Colonic mucosa (tissue), 4 donors: ENCODE measurements at regions not wholly inside any gene's neighbourhood (a gene's known extent, or its start where the extent isn't known, plus 50 kb on each side); places are given as distances from the start of the nearest gene placed in this dataset.
"Not testable (repeated sequence)": the region's sequence is repeated elsewhere in the genome, so short reads cannot be mapped to it uniquely, and the experiment has no call there.

ENCODE experiments used
- DNase-seq: peaks from one replicate; pipeline ENCODE4 v3.0.0-alpha.2; 2020
- H3K27ac ChIP-seq: fragments of 200-600 bp; one replicate; pipeline ENCODE4 v1.8.0; 2021
- H3K27me3 ChIP-seq: fragments of 200-600 bp; one replicate; pipeline ENCODE4 v1.8.0; 2021
- H3K36me3 ChIP-seq: fragments of 200-600 bp; one replicate; pipeline ENCODE4 v1.8.0; 2021
- H3K4me1 ChIP-seq: fragments of 200-600 bp; one replicate; pipeline ENCODE4 v1.8.0; 2021; ENCODE audit warnings: mild to moderate bottlenecking
- H3K4me3 ChIP-seq: fragments of 200-600 bp; one replicate; pipeline ENCODE4 v1.8.0; 2021
- H3K9ac ChIP-seq, 2 donors: one replicate each; pipeline ENCODE4 v1.7.0; 2013; ENCODE audit warnings: control low read depth in 2 of 2, low read depth in 2 of 2, low read length in 2 of 2
- H3K9me3 ChIP-seq: fragments of 200-600 bp; one replicate; pipeline ENCODE4 v1.8.0; 2021
- intact Hi-C: fragments of 100-400 bp; cut with DNase I; formaldehyde crosslinking; loops from one replicate; pipeline ENCODE4 v1.14.1; 2022
- TF ChIP-seq, protein P1 (sequence below): fragments of 200-600 bp; IDR thresholded peaks from one replicate; pipeline ENCODE4 v1.8.0; 2022; ENCODE audit warnings: antibody characterized with exemption, mild to moderate bottlenecking
- donor health status: healthy.
- donor health status: DM: no; HTN: no; CAD: no.
- donor health status: DM: no; HTN: no; CAD: no.

- no peaks in the 10 kb centered on the region for H3K36me3 ChIP-seq
- no peak overlapping the region for H3K9ac ChIP-seq
- H3K4me3 ChIP-seq, result no peak overlapping the region
- H3K27ac ChIP-seq, result no peak overlapping the region
- no peaks in the 10 kb centered on the region for H3K4me1 ChIP-seq
- intact Hi-C loops, result no loop called here
- TF ChIP-seq, protein P1, sequence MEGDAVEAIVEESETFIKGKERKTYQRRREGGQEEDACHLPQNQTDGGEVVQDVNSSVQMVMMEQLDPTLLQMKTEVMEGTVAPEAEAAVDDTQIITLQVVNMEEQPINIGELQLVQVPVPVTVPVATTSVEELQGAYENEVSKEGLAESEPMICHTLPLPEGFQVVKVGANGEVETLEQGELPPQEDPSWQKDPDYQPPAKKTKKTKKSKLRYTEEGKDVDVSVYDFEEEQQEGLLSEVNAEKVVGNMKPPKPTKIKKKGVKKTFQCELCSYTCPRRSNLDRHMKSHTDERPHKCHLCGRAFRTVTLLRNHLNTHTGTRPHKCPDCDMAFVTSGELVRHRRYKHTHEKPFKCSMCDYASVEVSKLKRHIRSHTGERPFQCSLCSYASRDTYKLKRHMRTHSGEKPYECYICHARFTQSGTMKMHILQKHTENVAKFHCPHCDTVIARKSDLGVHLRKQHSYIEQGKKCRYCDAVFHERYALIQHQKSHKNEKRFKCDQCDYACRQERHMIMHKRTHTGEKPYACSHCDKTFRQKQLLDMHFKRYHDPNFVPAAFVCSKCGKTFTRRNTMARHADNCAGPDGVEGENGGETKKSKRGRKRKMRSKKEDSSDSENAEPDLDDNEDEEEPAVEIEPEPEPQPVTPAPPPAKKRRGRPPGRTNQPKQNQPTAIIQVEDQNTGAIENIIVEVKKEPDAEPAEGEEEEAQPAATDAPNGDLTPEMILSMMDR, result no peak
- no peak for DNase-seq
- H3K9me3 ChIP-seq, result no peaks in the 10 kb centered on the region
- H3K27me3 ChIP-seq, result no peaks in the 10 kb centered on the region
Observed at GRCh38 chr9:6113312-6113711, 97.9 kb upstream of the RANBP6 start.

DNA sequence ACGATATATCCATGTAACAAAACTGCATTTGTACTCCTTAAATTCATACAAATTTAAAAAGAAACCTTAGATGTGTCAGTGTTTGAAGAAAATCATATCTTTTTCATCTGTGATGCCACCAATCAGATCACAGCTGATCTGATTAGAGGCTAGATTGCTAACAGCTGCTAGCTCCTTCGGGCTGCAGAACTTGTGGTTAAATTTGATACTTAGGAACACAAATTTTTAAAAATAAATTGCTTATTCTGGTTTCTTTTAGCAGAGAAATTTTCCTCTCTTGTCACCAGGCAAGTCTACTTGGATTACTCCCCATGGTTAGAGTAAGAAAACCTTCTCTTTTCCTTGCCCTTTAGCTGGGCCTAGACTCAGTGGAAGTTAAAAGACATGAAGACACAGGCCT is 94.6 kb upstream of the RANBP6 start:
- TF ChIP-seq, protein P1, result no peak
- Histone ChIP-seq H3K9me3 (no peaks in the 10 kb centered on the region), H3K27ac (no peak overlapping the region), H3K4me3 (no peak overlapping the region), H3K36me3 (no peaks in the 10 kb centered on the region), H3K27me3 (no peaks in the 10 kb centered on the region), H3K4me1 (no peaks in the 10 kb centered on the region), H3K9ac (no peak overlapping the region)
- no peak for DNase-seq
- intact Hi-C loops, result no loop called here

- intact Hi-C loops, result no loop called here
- H3K27me3 ChIP-seq, result no peaks in the 10 kb centered on the region
- TF ChIP-seq, protein P1, result no peak
- H3K4me3 ChIP-seq, result no peak overlapping the region
- H3K4me1 ChIP-seq, result no peaks in the 10 kb centered on the region
- no peaks in the 10 kb centered on the region for H3K9me3 ChIP-seq
- H3K9ac ChIP-seq, result no peak overlapping the region
- H3K36me3 ChIP-seq, result no peaks in the 10 kb centered on the region
- no peak overlapping the region for H3K27ac ChIP-seq
- no peak for DNase-seq
Observed at GRCh38 chr9:6109571-6109970, 94.1 kb upstream of the RANBP6 start.

- Histone ChIP-seq H3K4me3 (no peak overlapping the region), H3K27ac (no peak overlapping the region), H3K9ac (no peak overlapping the region), H3K36me3 (no peaks in the 10 kb centered on the region), H3K27me3 (no peaks in the 10 kb centered on the region), H3K9me3 (no peaks in the 10 kb centered on the region), H3K4me1 (no peaks in the 10 kb centered on the region)
- no peak for DNase-seq
- TF ChIP-seq, protein P1, result no peak
- intact Hi-C loops, result no loop called here
Observed at GRCh38 chr9:6106711-6107339, 91.4 kb upstream of the RANBP6 start.

GRCh38 chr9:6105738-6106137 is 90.3 kb upstream of the RANBP6 start:
- H3K9ac ChIP-seq, result no peak overlapping the region
- no peak overlapping the region for H3K4me3 ChIP-seq
- no peak overlapping the region for H3K27ac ChIP-seq
- no peaks in the 10 kb centered on the region for H3K27me3 ChIP-seq
- H3K9me3 ChIP-seq, result no peaks in the 10 kb centered on the region
- no peaks in the 10 kb centered on the region for H3K4me1 ChIP-seq
- no peak for DNase-seq
- TF ChIP-seq, protein P1, result no peak
- intact Hi-C loops, result no loop called here
- H3K36me3 ChIP-seq, result no peaks in the 10 kb centered on the region

GRCh38 chr9:6104406-6104805 is 89.0 kb upstream of the RANBP6 start:
- H3K36me3 ChIP-seq, H3K4me3 ChIP-seq, H3K9ac ChIP-seq, intact Hi-C loops, DNase-seq, H3K4me1 ChIP-seq, H3K27me3 ChIP-seq, H3K9me3 ChIP-seq, H3K27ac ChIP-seq: not testable (repeated sequence)

- H3K36me3 ChIP-seq, DNase-seq, intact Hi-C loops, H3K27ac ChIP-seq, H3K4me1 ChIP-seq, H3K4me3 ChIP-seq, H3K27me3 ChIP-seq, H3K9me3 ChIP-seq, H3K9ac ChIP-seq: not testable (repeated sequence)
Observed at GRCh38 chr9:6103911-6104310, 88.5 kb upstream of the RANBP6 start.

GRCh38 chr9:6102336-6102987 is 87.0 kb upstream of the RANBP6 start:
- H3K4me1 ChIP-seq, H3K9ac ChIP-seq, H3K4me3 ChIP-seq, H3K27me3 ChIP-seq, H3K9me3 ChIP-seq, intact Hi-C loops, H3K27ac ChIP-seq, DNase-seq, H3K36me3 ChIP-seq: not testable (repeated sequence)

GRCh38 chr9:6101725-6102124 is 86.3 kb upstream of the RANBP6 start:
- H3K36me3 ChIP-seq, DNase-seq, intact Hi-C loops, H3K27me3 ChIP-seq, H3K9me3 ChIP-seq, H3K27ac ChIP-seq, H3K4me3 ChIP-seq, H3K4me1 ChIP-seq, H3K9ac ChIP-seq: not testable (repeated sequence)
